Subcutaneous abdominal adipose tissue (tissue), 5 donors: ENCODE measurements at regions not wholly inside any gene's neighbourhood (a gene's known extent, or its start where the extent isn't known, plus 50 kb on each side); places are given as distances from the start of the nearest gene placed in this dataset.
"Not testable (repeated sequence)": the region's sequence is repeated elsewhere in the genome, so short reads cannot be mapped to it uniquely, and the experiment has no call there.

ENCODE experiments used
- H3K27ac ChIP-seq: one replicate; pipeline ENCODE4 v1.7.0; 2013; ENCODE audit warnings: low read depth, mild to moderate bottlenecking, inconsistent platforms, low read length, moderate library complexity
- H3K27me3 ChIP-seq, 5 donors: one replicate each; pipeline ENCODE4 v1.7.0; 2013; ENCODE audit warnings: low read length in 5 of 5, inconsistent platforms in 1 of 5; ENCODE audit not compliant: control insufficient read depth in 5 of 5, insufficient read depth in 4 of 5
- H3K36me3 ChIP-seq, 5 donors: one replicate each; pipeline ENCODE4 v1.7.0; 2013; ENCODE audit warnings: low read length in 5 of 5; ENCODE audit not compliant: control insufficient read depth in 5 of 5, insufficient read depth in 5 of 5
- H3K4me1 ChIP-seq, 5 donors: one replicate each; pipeline ENCODE4 v1.7.0; 2013; ENCODE audit warnings: low read length in 5 of 5, mild to moderate bottlenecking in 3 of 5, moderate library complexity in 1 of 5; ENCODE audit not compliant: control insufficient read depth in 5 of 5, insufficient read depth in 5 of 5
- H3K4me3 ChIP-seq, 5 donors: one replicate each; pipeline ENCODE4 v1.7.0; 2013; ENCODE audit warnings: low read length in 5 of 5, low read depth in 1 of 5
- H3K9ac ChIP-seq, 5 donors: one replicate each; pipeline ENCODE4 v1.7.0; 2013; ENCODE audit warnings: low read length in 5 of 5, mild to moderate bottlenecking in 4 of 5, moderate library complexity in 3 of 5
- H3K9me3 ChIP-seq, 5 donors: one replicate each; pipeline ENCODE4 v1.7.0; 2013; ENCODE audit warnings: low read length in 5 of 5; ENCODE audit not compliant: control insufficient read depth in 5 of 5
- donor health status: healthy.
- donor health status: healthy.
- donor health status: healthy.
- donor health status: healthy.
- donor health status: healthy.

- Histone ChIP-seq H3K4me3 (no peak overlapping the region), H3K36me3 (no peaks in the 10 kb centered on the region), H3K27me3 (no peaks in the 10 kb centered on the region), H3K9me3 (no peaks in the 10 kb centered on the region), H3K4me1 (no peaks in the 10 kb centered on the region), H3K9ac (no peak overlapping the region), H3K27ac (no peak overlapping the region)
Observed at GRCh38 chr4:163679189-163679588, 184.7 kb downstream of the TMA16 start.

DNA sequence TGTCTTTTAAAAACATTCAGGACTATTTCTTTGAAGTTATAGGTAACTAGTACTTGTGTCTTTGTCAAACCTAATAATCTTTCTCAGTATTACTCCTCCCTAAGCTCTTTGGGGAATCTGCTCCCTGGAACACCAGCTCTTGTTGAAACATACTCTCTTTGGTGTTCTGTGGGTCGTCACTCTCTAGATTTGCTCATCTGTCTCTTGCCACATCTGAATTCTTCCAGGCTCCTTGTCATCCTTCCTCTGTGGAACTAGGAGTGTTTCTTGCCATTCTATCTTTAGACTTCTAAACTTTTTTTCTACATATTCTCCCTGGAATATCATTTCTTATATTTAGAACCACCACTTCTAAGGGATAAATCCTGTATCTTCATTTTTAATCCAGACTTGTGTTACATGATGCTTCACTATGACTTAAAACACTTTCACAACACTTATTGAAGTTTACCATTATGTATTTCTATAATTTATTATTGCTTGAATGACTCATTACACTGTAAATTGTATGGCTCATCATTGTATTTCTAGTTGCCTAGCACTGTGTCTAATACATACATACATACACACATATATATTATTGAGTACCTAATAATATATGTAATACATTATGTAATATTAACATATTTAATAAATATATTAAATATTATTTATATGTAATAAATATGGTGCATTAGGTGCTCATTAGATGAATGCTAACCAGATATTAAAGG, 186.1 kb downstream of the TMA16 start:
- H3K27me3 ChIP-seq: no peaks in the 10 kb centered on the region
- H3K4me3 ChIP-seq: no peak overlapping the region
- H3K36me3 ChIP-seq: no peaks in the 10 kb centered on the region
- H3K9ac ChIP-seq: no peak overlapping the region
- H3K9me3 ChIP-seq: no peaks in the 10 kb centered on the region
- no peak overlapping the region for H3K27ac ChIP-seq
- H3K4me1 ChIP-seq: no peaks in the 10 kb centered on the region

DNA sequence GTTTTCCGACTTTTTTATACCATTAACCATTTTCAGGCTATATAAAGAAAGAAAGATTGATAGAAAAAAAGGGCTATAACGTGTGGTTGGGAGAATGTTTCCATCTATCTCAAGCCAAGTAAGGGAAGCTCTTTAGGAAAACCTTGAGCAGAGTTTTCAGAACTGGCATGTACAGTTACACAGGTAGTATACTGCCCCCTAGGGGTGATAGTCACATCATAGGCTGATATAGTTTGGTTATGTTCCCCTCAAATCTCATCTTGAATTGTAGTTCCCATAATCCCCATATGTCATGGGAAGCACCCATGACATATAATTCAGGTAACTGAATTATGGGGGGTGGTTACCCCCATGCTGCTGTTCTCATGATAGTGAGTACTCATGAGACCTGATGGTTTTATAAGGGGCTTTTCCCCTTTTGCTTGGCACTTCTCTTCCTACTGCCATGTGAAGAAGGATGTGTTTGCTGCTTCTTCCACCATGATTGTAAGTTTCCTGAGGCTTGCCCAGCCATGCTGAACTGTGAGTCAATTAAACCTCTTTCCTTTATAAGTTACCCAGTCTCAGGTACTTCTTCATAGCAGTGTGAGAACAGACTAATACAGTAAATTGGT, 186.8 kb downstream of the TMA16 start:
- Histone ChIP-seq H3K36me3 (no peaks in the 10 kb centered on the region), H3K9ac (no peak overlapping the region), H3K4me3 (no peak overlapping the region), H3K9me3 (no peaks in the 10 kb centered on the region), H3K27ac (no peak overlapping the region), H3K27me3 (no peaks in the 10 kb centered on the region), H3K4me1 (no peaks in the 10 kb centered on the region)

DNA sequence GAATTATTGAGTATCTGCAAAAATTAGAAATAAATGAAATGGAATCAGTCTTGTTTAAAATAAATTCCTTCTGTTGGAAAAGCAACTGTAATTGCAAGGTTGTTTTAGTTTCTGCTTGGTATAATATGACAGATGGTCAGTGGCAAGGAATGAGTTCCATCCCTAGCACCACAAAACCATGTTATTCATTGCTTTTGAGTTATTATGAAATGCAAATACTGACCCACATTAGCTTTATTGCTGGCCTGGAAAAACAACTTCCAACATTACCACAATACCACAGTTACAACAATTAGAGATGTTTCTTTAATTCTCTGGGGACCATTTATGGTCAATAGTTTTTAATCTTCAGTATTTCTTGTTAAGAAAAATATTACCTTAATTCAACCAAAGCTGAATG, 194.4 kb downstream of the TMA16 start:
- no peaks in the 10 kb centered on the region for H3K9me3 ChIP-seq
- H3K27me3 ChIP-seq: no peaks in the 10 kb centered on the region
- no peaks in the 10 kb centered on the region for H3K36me3 ChIP-seq
- H3K27ac ChIP-seq: no peak overlapping the region
- H3K4me1 ChIP-seq: no peaks in the 10 kb centered on the region
- H3K9ac ChIP-seq: no peak overlapping the region
- no peak overlapping the region for H3K4me3 ChIP-seq

GRCh38 chr4:163693211-163693610, 198.7 kb downstream of the TMA16 start:
- H3K9me3 ChIP-seq: no peaks in the 10 kb centered on the region
- H3K27ac ChIP-seq: no peak overlapping the region
- H3K36me3 ChIP-seq: no peaks in the 10 kb centered on the region
- H3K27me3 ChIP-seq: peaks cover 0 to 2% (median 0%) of the 10 kb centered on the region in 5 donors
- no peak overlapping the region for H3K9ac ChIP-seq
- no peaks in the 10 kb centered on the region for H3K4me1 ChIP-seq
- no peak overlapping the region for H3K4me3 ChIP-seq

DNA sequence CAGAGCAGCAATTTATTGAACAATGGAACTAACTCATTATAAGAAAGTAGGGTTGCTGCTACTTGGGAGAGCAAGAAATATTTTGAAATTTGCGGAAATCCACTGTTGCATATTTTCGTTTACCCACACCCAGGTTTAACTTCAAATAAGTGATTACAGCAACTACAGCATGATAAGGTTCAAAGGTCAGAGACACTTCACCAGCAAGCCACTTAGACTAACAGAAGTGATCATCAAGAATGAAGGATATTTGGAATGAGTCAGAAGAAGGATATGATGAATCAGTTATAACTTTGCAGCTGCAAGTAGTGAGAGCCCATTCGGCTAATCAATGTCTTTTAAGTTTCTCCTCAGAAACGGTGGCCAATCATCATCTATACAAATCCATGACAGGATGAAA, 199.3 kb downstream of the TMA16 start:
- Histone ChIP-seq H3K27ac (no peak overlapping the region), H3K9ac (no peak overlapping the region), H3K27me3 (peaks cover 0 to 2% (median 0%) of the 10 kb centered on the region in 5 donors), H3K4me3 (no peak overlapping the region), H3K36me3 (no peaks in the 10 kb centered on the region), H3K4me1 (no peaks in the 10 kb centered on the region), H3K9me3 (no peaks in the 10 kb centered on the region)

GRCh38 chr4:163694385-163694784, 199.9 kb downstream of the TMA16 start:
- Histone ChIP-seq H3K4me3 (no peak overlapping the region), H3K27me3 (peaks cover 0 to 2% (median 0%) of the 10 kb centered on the region in 5 donors), H3K36me3 (no peaks in the 10 kb centered on the region), H3K9me3 (no peaks in the 10 kb centered on the region), H3K4me1 (no peaks in the 10 kb centered on the region), H3K9ac (no peak overlapping the region), H3K27ac (no peak overlapping the region)

GRCh38 chr4:163697121-163697520, 202.6 kb downstream of the TMA16 start:
- no peaks in the 10 kb centered on the region for H3K36me3 ChIP-seq
- H3K4me1 ChIP-seq: no peaks in the 10 kb centered on the region
- H3K4me3 ChIP-seq: no peak overlapping the region
- no peak overlapping the region for H3K27ac ChIP-seq
- peaks cover 0 to 2% (median 0%) of the 10 kb centered on the region in 5 donors for H3K27me3 ChIP-seq
- no peaks in the 10 kb centered on the region for H3K9me3 ChIP-seq
- H3K9ac ChIP-seq: no peak overlapping the region

DNA sequence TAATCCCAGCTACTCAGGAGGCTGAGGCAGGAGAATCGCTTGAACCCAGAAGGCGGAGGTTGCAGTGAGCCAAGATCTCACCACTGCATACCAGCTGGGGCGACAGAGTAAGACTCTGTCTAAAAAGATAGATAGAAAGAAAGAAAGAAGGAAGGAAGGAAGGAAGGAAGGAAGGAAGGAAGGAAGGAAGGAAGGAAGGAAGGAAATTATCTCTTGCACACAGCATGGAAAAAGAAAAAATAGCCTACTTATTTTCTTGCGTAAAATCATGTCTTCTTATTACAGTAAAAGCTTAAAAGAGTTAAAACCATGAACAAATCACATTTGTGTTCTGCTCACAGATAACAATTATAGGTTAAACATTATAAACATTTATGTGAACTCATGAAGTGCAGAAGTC, 205.9 kb downstream of the TMA16 start:
- not testable (repeated sequence) for H3K9me3 ChIP-seq, H3K4me3 ChIP-seq, H3K4me1 ChIP-seq, H3K9ac ChIP-seq, H3K36me3 ChIP-seq, H3K27me3 ChIP-seq, H3K27ac ChIP-seq

GRCh38 chr4:163701916-163702315, 207.4 kb downstream of the TMA16 start:
- Histone ChIP-seq H3K4me1 (no peaks in the 10 kb centered on the region), H3K36me3 (no peaks in the 10 kb centered on the region), H3K9me3 (no peaks in the 10 kb centered on the region), H3K27ac (no peak overlapping the region), H3K4me3 (no peak overlapping the region), H3K9ac (no peak overlapping the region), H3K27me3 (peaks cover 0 to 3% (median 2%) of the 10 kb centered on the region in 5 donors)
